ENCODE measurements at regions not wholly inside any gene's neighbourhood (a gene's known extent, or its start where the extent isn't known, plus 50 kb on each side); places are given as distances from the start of the nearest gene placed in this dataset.

DNA sequence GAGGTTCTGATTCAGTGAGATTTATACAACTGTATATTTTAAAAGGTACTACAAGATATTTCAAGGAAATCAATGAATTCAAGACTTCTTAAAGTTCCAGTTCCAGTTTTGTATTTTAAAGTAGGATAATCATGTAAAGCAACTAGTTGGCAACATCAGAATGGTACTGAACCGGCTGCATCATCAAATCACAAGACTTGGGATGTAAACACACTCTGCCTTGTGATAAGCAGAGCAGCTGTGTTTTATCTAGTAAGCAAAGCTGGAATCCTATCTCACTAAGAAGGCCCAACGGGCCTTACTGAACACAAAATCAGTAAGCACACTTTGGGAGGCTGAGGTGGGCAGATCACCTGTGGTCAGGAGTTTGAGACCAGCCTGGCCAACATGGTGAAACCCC is 327.2 kb upstream of the NREP start:
- Histone ChIP-seq H3K4me3 (ENCODE audit: insufficient read depth, low read depth, low read length) (no peak overlapping the region), H3K18ac (ENCODE audit: low read depth, low read length) (peak overlapping the region; percentile 61; the same call in 1 of the 2 replicates), H3K9me1 (ENCODE audit: insufficient read depth, low read length) (no peaks in the 10 kb centered on the region), H3K14ac (replicated peaks; ENCODE audit: low read depth, low read length) (no peak overlapping the region), H3K56ac (ENCODE audit: extremely low read depth, insufficient read depth, low read length) (no peak overlapping the region), H2AK9ac (replicated peaks; ENCODE audit: low read depth, low read length, poor library complexity) (no peak overlapping the region), H3K27ac (ENCODE audit: insufficient read depth, low read length) (peak overlapping the region; percentile 56; the same call in 1 of the 2 replicates), H3K79me1 (ENCODE audit: low read depth in 1 of 2, low read length in 2 of 2) (no peaks in the 10 kb centered on the region), H2BK20ac (ENCODE audit: low read depth, low read length) (peak overlapping the region; percentile 59; the same call in 1 of the 2 replicates), H4K5ac (ENCODE audit: low read depth, low read length) (no peak overlapping the region; the same call in 1 of the 2 replicates), H3K27me3 (ENCODE audit: control insufficient read depth, insufficient read depth, low read length) (no peaks in the 10 kb centered on the region), H3K4me2 (ENCODE audit: low read depth, low read length) (no peak overlapping the region), H2BK120ac (ENCODE audit: low read depth, low read length) (peak overlapping the region; percentile 49; the same call in 1 of the 2 replicates), H2BK5ac (ENCODE audit: low read depth, low read length, poor library complexity, severe bottlenecking) (peak overlapping the region; percentile 69), H3K36me3 (ENCODE audit: control insufficient read depth, insufficient read depth, low read length) (no peaks in the 10 kb centered on the region), H2BK15ac (ENCODE audit: low read depth, low read length) (no peak overlapping the region), H2AK5ac (ENCODE audit: low read depth, low read length) (no peak overlapping the region), H4K8ac (ENCODE audit: low read depth in 2 of 2, low read length in 2 of 2) (peak overlapping the region in 1 of 2 experiments; percentile 69; a peak in 2 of 4 replicates), H3K9me3 (ENCODE audit: control insufficient read depth, insufficient read depth, low read length) (no peaks in the 10 kb centered on the region), H4K20me1 (ENCODE audit: insufficient read depth, low read length) (no peaks in the 10 kb centered on the region), H3K9ac (ENCODE audit: low read depth, low read length) (no peak overlapping the region), H3K4me1 (ENCODE audit: control insufficient read depth, insufficient read depth, low read length) (no peaks in the 10 kb centered on the region; the same call in 1 of the 2 replicates), H2AFZ (replicated peaks; ENCODE audit: low read length, poor library complexity) (no peak overlapping the region), H3K4ac (ENCODE audit: low read depth, low read length) (peak overlapping the region; percentile 44; the same call in 1 of the 2 replicates), H3K23ac (ENCODE audit: low read depth, low read length) (no peak overlapping the region), H4K91ac (ENCODE audit: insufficient read depth, low read depth, low read length) (no peak overlapping the region)
- TF ChIP-seq BHLHE40 (IDR thresholded peaks at IDR 0.05; ENCODE audit: low read depth, low read length) (peak; percentile 67; the same call in 1 of the 2 replicates), MAFK (IDR thresholded peaks at IDR 0.05; ENCODE audit: low read depth, low read length) (peak; percentile 37; the same call in 1 of the 2 replicates), NFE2L2 (IDR thresholded peaks at IDR 0.05; ENCODE audit: low read depth, low read length) (no peak)
- ChIA-PET POLR2A (ENCODE audit: unreplicated experiment) (no interaction called here), CTCF (no interaction called here)
- intact Hi-C loops (cut with micrococcal nuclease) (loop anchor here (5.0 kb wide), 1 partner anchor 327 kb away; the partner anchor contains the start of gene NREP), dilution Hi-C loops (cut with HindIII; ENCODE audit: low sequenced_read_pairs, unreplicated experiment) (no loop called here), in situ Hi-C loops (cut with MboI; ENCODE audit: low sequenced_read_pairs) (no loop called here)
- BruUV-seq (replicated peaks) = no TSS peak
- ATAC-seq (ENCODE audit: low read depth) = peak; percentile 95
- 67% methylated on average over 1 of the region's 2 CpGs; no CpG with 5 or more reads in 1 of the 2 experiments for WGBS, 2 experiments (ENCODE audit: extremely low coverage in 2 of 2, insufficient read length in 1 of 2)
- peak; percentile 94 for DNase-seq
